Ureter (tissue), 1 donor: ENCODE measurements at regions not wholly inside any gene's neighbourhood (a gene's known extent, or its start where the extent isn't known, plus 50 kb on each side); places are given as distances from the start of the nearest gene placed in this dataset.

ENCODE experiments used
- DNase-seq: peaks from one replicate; pipeline ENCODE4 v3.0.0-alpha.2; 2020; ENCODE audit warnings: low spot score
- donor health status: DM: yes; HTN: yes; CAD: no.

- DNase-seq: no peak
Measured at GRCh38 chr16:72511171-72511570, 339.2 kb upstream of the PMFBP1 start.

GRCh38 chr16:72508191-72508590, 336.2 kb upstream of the PMFBP1 start:
- DNase-seq: no peak

- no peak for DNase-seq
Measured at GRCh38 chr16:72502594-72503005, 330.6 kb upstream of the PMFBP1 start.

GRCh38 chr16:72501739-72502593, 330.0 kb upstream of the PMFBP1 start:
- DNase-seq: peak; percentile 48

GRCh38 chr16:72500545-72500944, 328.6 kb upstream of the PMFBP1 start:
- DNase-seq: no peak

- DNase-seq: no peak
Measured at GRCh38 chr16:72493716-72494415, 321.9 kb upstream of the PMFBP1 start.

GRCh38 chr16:72487283-72487682, 315.3 kb upstream of the PMFBP1 start:
- no peak for DNase-seq

- DNase-seq: no peak
Measured at GRCh38 chr16:72482695-72483094, 310.7 kb upstream of the PMFBP1 start.

- DNase-seq: no peak
Measured at GRCh38 chr16:72481419-72481818, 309.5 kb upstream of the PMFBP1 start.

- no peak for DNase-seq
Measured at GRCh38 chr16:72480911-72481310, 309.0 kb upstream of the PMFBP1 start.

- DNase-seq: no peak
Measured at GRCh38 chr16:72475688-72476087, 303.7 kb upstream of the PMFBP1 start.

GRCh38 chr16:72474501-72475123, 302.7 kb upstream of the PMFBP1 start:
- DNase-seq: no peak

GRCh38 chr16:72473631-72474030, 301.7 kb upstream of the PMFBP1 start:
- no peak for DNase-seq

GRCh38 chr16:72471317-72471924, 299.5 kb upstream of the PMFBP1 start:
- DNase-seq: no peak

- DNase-seq: no peak
Measured at GRCh38 chr16:72470541-72470940, 298.6 kb upstream of the PMFBP1 start.

- DNase-seq: no peak
Measured at GRCh38 chr16:72469932-72470331, 298.0 kb upstream of the PMFBP1 start.

- no peak for DNase-seq
Measured at GRCh38 chr16:72468582-72468981, 296.6 kb upstream of the PMFBP1 start.

- no peak for DNase-seq
Measured at GRCh38 chr16:72467157-72467759, 295.3 kb upstream of the PMFBP1 start.

GRCh38 chr16:72464597-72465368, 292.8 kb upstream of the PMFBP1 start:
- no peak for DNase-seq

GRCh38 chr16:72464052-72464451, 292.1 kb upstream of the PMFBP1 start:
- no peak for DNase-seq

- no peak for DNase-seq
Measured at GRCh38 chr16:72458035-72458434, 286.1 kb upstream of the PMFBP1 start.
